ENCODE measurements at regions not wholly inside any gene's neighbourhood (a gene's known extent, or its start where the extent isn't known, plus 50 kb on each side); places are given as distances from the start of the nearest gene placed in this dataset.

GRCh38 chr2:14321357-14321756 lies 311.2 kb upstream of the LRATD1 start:
- TF ChIP-seq, protein P1, sequence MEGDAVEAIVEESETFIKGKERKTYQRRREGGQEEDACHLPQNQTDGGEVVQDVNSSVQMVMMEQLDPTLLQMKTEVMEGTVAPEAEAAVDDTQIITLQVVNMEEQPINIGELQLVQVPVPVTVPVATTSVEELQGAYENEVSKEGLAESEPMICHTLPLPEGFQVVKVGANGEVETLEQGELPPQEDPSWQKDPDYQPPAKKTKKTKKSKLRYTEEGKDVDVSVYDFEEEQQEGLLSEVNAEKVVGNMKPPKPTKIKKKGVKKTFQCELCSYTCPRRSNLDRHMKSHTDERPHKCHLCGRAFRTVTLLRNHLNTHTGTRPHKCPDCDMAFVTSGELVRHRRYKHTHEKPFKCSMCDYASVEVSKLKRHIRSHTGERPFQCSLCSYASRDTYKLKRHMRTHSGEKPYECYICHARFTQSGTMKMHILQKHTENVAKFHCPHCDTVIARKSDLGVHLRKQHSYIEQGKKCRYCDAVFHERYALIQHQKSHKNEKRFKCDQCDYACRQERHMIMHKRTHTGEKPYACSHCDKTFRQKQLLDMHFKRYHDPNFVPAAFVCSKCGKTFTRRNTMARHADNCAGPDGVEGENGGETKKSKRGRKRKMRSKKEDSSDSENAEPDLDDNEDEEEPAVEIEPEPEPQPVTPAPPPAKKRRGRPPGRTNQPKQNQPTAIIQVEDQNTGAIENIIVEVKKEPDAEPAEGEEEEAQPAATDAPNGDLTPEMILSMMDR (IDR thresholded peaks at IDR 0.05): no peak
- TF ChIP-seq POLR2AphosphoS5 (IDR thresholded peaks at IDR 0.05) (no peak), POLR2A (IDR thresholded peaks at IDR 0.05) (no peak), EP300 (IDR thresholded peaks at IDR 0.05) (no peak)

Measured in suprapubic skin (tissue), 4 donors.